HG03378 (cell line): ENCODE measurements at regions not wholly inside any gene's neighbourhood (a gene's known extent, or its start where the extent isn't known, plus 50 kb on each side); places are given as distances from the start of the nearest gene placed in this dataset.

Source experiments
- ATAC-seq: cut with Tn5 transposase; IDR thresholded peaks from one replicate; pipeline ENCODE4 v1.9.1; 2021; ENCODE audit warnings: mild to moderate bottlenecking, moderate library complexity; ENCODE audit not compliant: unreplicated experiment

GRCh38 chr5:2220741-2221140 is 338.0 kb upstream of the IRX4 start:
- ATAC-seq, result no peak

- no peak for ATAC-seq
Observed at GRCh38 chr5:2219149-2219776, 336.5 kb upstream of the IRX4 start.

- ATAC-seq, result no peak
Observed at GRCh38 chr5:2217219-2217618, 334.5 kb upstream of the IRX4 start.

GRCh38 chr5:2214910-2215590 is 332.3 kb upstream of the IRX4 start:
- ATAC-seq, result no peak

- no peak for ATAC-seq
Observed at GRCh38 chr5:2213121-2213730, 330.5 kb upstream of the IRX4 start.

- no peak for ATAC-seq
Observed at GRCh38 chr5:2212481-2212880, 329.8 kb upstream of the IRX4 start.

GRCh38 chr5:2208239-2208544 is 325.5 kb upstream of the IRX4 start:
- ATAC-seq, result no peak

GRCh38 chr5:2207416-2208238 is 324.9 kb upstream of the IRX4 start:
- no peak for ATAC-seq

GRCh38 chr5:2207109-2207399 is 324.3 kb upstream of the IRX4 start:
- ATAC-seq, result no peak

- ATAC-seq, result no peak
Observed at GRCh38 chr5:2206293-2207108, 323.8 kb upstream of the IRX4 start.

- no peak for ATAC-seq
Observed at GRCh38 chr5:2205596-2206226, 323.0 kb upstream of the IRX4 start.

- no peak for ATAC-seq
Observed at GRCh38 chr5:2205185-2205585, 322.5 kb upstream of the IRX4 start.

GRCh38 chr5:2204366-2205184 is 321.9 kb upstream of the IRX4 start:
- no peak for ATAC-seq

- ATAC-seq, result no peak
Observed at GRCh38 chr5:2203774-2204173, 321.0 kb upstream of the IRX4 start.

GRCh38 chr5:2201832-2202231 is 319.1 kb upstream of the IRX4 start:
- no peak for ATAC-seq

GRCh38 chr5:2201421-2201820 is 318.7 kb upstream of the IRX4 start:
- no peak for ATAC-seq

GRCh38 chr5:2201011-2201410 is 318.3 kb upstream of the IRX4 start:
- ATAC-seq, result no peak

GRCh38 chr5:2200261-2200950 is 317.7 kb upstream of the IRX4 start:
- ATAC-seq, result no peak

- ATAC-seq, result no peak
Observed at GRCh38 chr5:2199697-2200096, 317.0 kb upstream of the IRX4 start.
